ENCODE measurements at regions not wholly inside any gene's neighbourhood (a gene's known extent, or its start where the extent isn't known, plus 50 kb on each side); places are given as distances from the start of the nearest gene placed in this dataset.
"Not testable (repeated sequence)": the region's sequence is repeated elsewhere in the genome, so short reads cannot be mapped to it uniquely, and the experiment has no call there.

GRCh38 chr18:6570581-6571238 lies 156.0 kb upstream of the L3MBTL4 start:
- POLR2A ChIA-PET = no interaction called here

GRCh38 chr18:6571239-6571602 lies 156.5 kb upstream of the L3MBTL4 start:
- CTCF ChIA-PET = no interaction called here
- POLR2A ChIA-PET = no interaction called here
- no peak for TF ChIP-seq HDGF (IDR thresholded peaks at IDR 0.05; ENCODE audit: borderline replicate concordance)
- no peak for TF ChIP-seq SP1 (IDR thresholded peaks at IDR 0.05)
- TF ChIP-seq L3MBTL2 (conservative IDR thresholded peaks at IDR 0.05) = no peak
- no peak for TF ChIP-seq PKNOX1 (IDR thresholded peaks at IDR 0.05)
- TF ChIP-seq FOXM1 (IDR thresholded peaks at IDR 0.05; ENCODE audit: borderline replicate concordance) = no peak
- TF ChIP-seq BHLHE40 (IDR thresholded peaks at IDR 0.05; ENCODE audit: borderline replicate concordance) = no peak
- TF ChIP-seq SUZ12 (IDR thresholded peaks at IDR 0.05) = no peak
- no peak for TF ChIP-seq LEF1 (IDR thresholded peaks at IDR 0.05; ENCODE audit: borderline replicate concordance)
- TF ChIP-seq CTBP1 (IDR thresholded peaks at IDR 0.05; ENCODE audit: borderline replicate concordance) = no peak
- no peak for TF ChIP-seq ARNT (IDR thresholded peaks at IDR 0.05)
- no peak for TF ChIP-seq FOXK2 (IDR thresholded peaks at IDR 0.05)
- no peak for TF ChIP-seq FOXA1 (IDR thresholded peaks at IDR 0.05)
- TF ChIP-seq ZNF384 (IDR thresholded peaks at IDR 0.05) = no peak
- DNase-seq (ENCODE audit: extremely low spot score) = no peak

More at GRCh38 chr18:6570581-6571238, 156.0 kb upstream of the L3MBTL4 start:
- no peak for TF ChIP-seq FOXM1 (IDR thresholded peaks at IDR 0.05; ENCODE audit: borderline replicate concordance)
- no peak for DNase-seq (ENCODE audit: extremely low spot score)
- CTCF ChIA-PET = no interaction called here

- POLR2A ChIA-PET; DNase-seq (ENCODE audit: extremely low spot score); CTCF ChIA-PET: not testable (repeated sequence)
These were observed 157.3 kb upstream of the ARHGAP28 start for GRCh38 chr18:6572192-6572591.

GRCh38 chr18:6574631-6575030 lies 154.9 kb upstream of the ARHGAP28 start:
- POLR2A ChIA-PET = no interaction called here
- TF ChIP-seq PKNOX1 (IDR thresholded peaks at IDR 0.05) = no peak
- no peak for TF ChIP-seq ARNT (IDR thresholded peaks at IDR 0.05)
- no peak for TF ChIP-seq ELF4 (IDR thresholded peaks at IDR 0.05)
- no peak for TF ChIP-seq FOXK2 (IDR thresholded peaks at IDR 0.05)
- no peak for TF ChIP-seq L3MBTL2 (conservative IDR thresholded peaks at IDR 0.05)
- TF ChIP-seq LEF1 (IDR thresholded peaks at IDR 0.05; ENCODE audit: borderline replicate concordance) = no peak
- TF ChIP-seq CTBP1 (IDR thresholded peaks at IDR 0.05; ENCODE audit: borderline replicate concordance) = no peak
- TF ChIP-seq SP1 (IDR thresholded peaks at IDR 0.05) = no peak
- CTCF ChIA-PET = no interaction called here

GRCh38 chr18:6575908-6576307 lies 153.6 kb upstream of the ARHGAP28 start:
- POLR2A ChIA-PET = no interaction called here
- CTCF ChIA-PET = no interaction called here
- no peak for DNase-seq (ENCODE audit: extremely low spot score)
- TF ChIP-seq L3MBTL2 (conservative IDR thresholded peaks at IDR 0.05) = no peak
- TF ChIP-seq ARNT (IDR thresholded peaks at IDR 0.05) = no peak
- TF ChIP-seq FOXM1 (IDR thresholded peaks at IDR 0.05; ENCODE audit: borderline replicate concordance) = no peak
- no peak for TF ChIP-seq ZNF384 (IDR thresholded peaks at IDR 0.05)
- no peak for TF ChIP-seq ELF4 (IDR thresholded peaks at IDR 0.05)
- no peak for TF ChIP-seq CTBP1 (IDR thresholded peaks at IDR 0.05; ENCODE audit: borderline replicate concordance)
- no peak for TF ChIP-seq NFRKB (IDR thresholded peaks at IDR 0.05)
- TF ChIP-seq TARDBP (IDR thresholded peaks at IDR 0.05) = no peak
- no peak for TF ChIP-seq SUZ12 (IDR thresholded peaks at IDR 0.05)
- no peak for TF ChIP-seq FOXK2 (IDR thresholded peaks at IDR 0.05)
- TF ChIP-seq FOXA1 (IDR thresholded peaks at IDR 0.05) = no peak
- TF ChIP-seq HDGF (IDR thresholded peaks at IDR 0.05; ENCODE audit: borderline replicate concordance) = no peak
- no peak for TF ChIP-seq LEF1 (IDR thresholded peaks at IDR 0.05; ENCODE audit: borderline replicate concordance)
- no peak for TF ChIP-seq PKNOX1 (IDR thresholded peaks at IDR 0.05)
- TF ChIP-seq BHLHE40 (IDR thresholded peaks at IDR 0.05; ENCODE audit: borderline replicate concordance) = no peak
- TF ChIP-seq SP1 (IDR thresholded peaks at IDR 0.05) = no peak

More at GRCh38 chr18:6574631-6575030, 154.9 kb upstream of the ARHGAP28 start:
- no peak for DNase-seq (ENCODE audit: extremely low spot score)

GRCh38 chr18:6576718-6577375 lies 152.7 kb upstream of the ARHGAP28 start:
- TF ChIP-seq FOXM1 (IDR thresholded peaks at IDR 0.05; ENCODE audit: borderline replicate concordance) (no peak), TARDBP (IDR thresholded peaks at IDR 0.05) (no peak), NFRKB (IDR thresholded peaks at IDR 0.05) (no peak)
- POLR2A ChIA-PET = no interaction called here
- CTCF ChIA-PET = no interaction called here
- no peak for DNase-seq (ENCODE audit: extremely low spot score)

GRCh38 chr18:6578686-6579085 lies 150.8 kb upstream of the ARHGAP28 start:
- ChIA-PET CTCF (no interaction called here), POLR2A (no interaction called here)
- TF ChIP-seq SP1 (IDR thresholded peaks at IDR 0.05) (no peak), BHLHE40 (IDR thresholded peaks at IDR 0.05; ENCODE audit: borderline replicate concordance) (no peak), SUZ12 (IDR thresholded peaks at IDR 0.05) (no peak), LEF1 (IDR thresholded peaks at IDR 0.05; ENCODE audit: borderline replicate concordance) (no peak), TARDBP (IDR thresholded peaks at IDR 0.05) (no peak), FOXA1 (IDR thresholded peaks at IDR 0.05) (no peak), NFRKB (IDR thresholded peaks at IDR 0.05) (no peak), FOXM1 (IDR thresholded peaks at IDR 0.05; ENCODE audit: borderline replicate concordance) (no peak), PKNOX1 (IDR thresholded peaks at IDR 0.05) (no peak), CTBP1 (IDR thresholded peaks at IDR 0.05; ENCODE audit: borderline replicate concordance) (no peak), HDGF (IDR thresholded peaks at IDR 0.05; ENCODE audit: borderline replicate concordance) (no peak), ZNF384 (IDR thresholded peaks at IDR 0.05) (no peak), ARNT (IDR thresholded peaks at IDR 0.05) (no peak), FOXK2 (IDR thresholded peaks at IDR 0.05) (no peak), ELF4 (IDR thresholded peaks at IDR 0.05) (no peak), L3MBTL2 (conservative IDR thresholded peaks at IDR 0.05) (no peak)
- no peak for DNase-seq (ENCODE audit: extremely low spot score)

Measured in HEK293T (cell line).